ENCODE measurements at regions not wholly inside any gene's neighbourhood (a gene's known extent, or its start where the extent isn't known, plus 50 kb on each side); places are given as distances from the start of the nearest gene placed in this dataset.

GRCh38 chr14:61891810-61892209, 129.6 kb downstream of the SNAPC1 start:
- DNase-seq (ENCODE audit: low read depth in 2 of 3, low spot score in 2 of 3) = no peak

- no peak for DNase-seq (ENCODE audit: low read depth in 2 of 3, low spot score in 2 of 3)
These were observed 131.2 kb downstream of the SNAPC1 start for GRCh38 chr14:61893371-61893940.

- DNase-seq (ENCODE audit: low read depth in 2 of 3, low spot score in 2 of 3) = peak in 2 of 3 donors; percentile 39 to 67
These were observed 132.3 kb downstream of the SNAPC1 start for GRCh38 chr14:61894452-61895077.

- no peak for DNase-seq (ENCODE audit: low read depth in 2 of 3, low spot score in 2 of 3)
These were observed 135.1 kb downstream of the SNAPC1 start for GRCh38 chr14:61897300-61897699.

GRCh38 chr14:61898568-61898967, 136.3 kb downstream of the SNAPC1 start:
- DNase-seq (ENCODE audit: low read depth in 2 of 3, low spot score in 2 of 3) = no peak

GRCh38 chr14:61899497-61899896, 137.3 kb downstream of the SNAPC1 start:
- no peak for DNase-seq (ENCODE audit: low read depth in 2 of 3, low spot score in 2 of 3)

GRCh38 chr14:61904946-61905345, 142.7 kb downstream of the SNAPC1 start:
- no peak for DNase-seq (ENCODE audit: low read depth in 2 of 3, low spot score in 2 of 3)

GRCh38 chr14:61911574-61911973, 149.4 kb downstream of the SNAPC1 start:
- DNase-seq (ENCODE audit: low read depth in 2 of 3, low spot score in 2 of 3) = no peak

GRCh38 chr14:61918998-61919397, 156.8 kb downstream of the SNAPC1 start:
- no peak for DNase-seq (ENCODE audit: low read depth in 2 of 3, low spot score in 2 of 3)

GRCh38 chr14:61923348-61923747, 161.1 kb downstream of the SNAPC1 start:
- no peak for DNase-seq (ENCODE audit: low read depth in 2 of 3, low spot score in 2 of 3)

GRCh38 chr14:61925043-61925442, 162.8 kb downstream of the SNAPC1 start:
- DNase-seq (ENCODE audit: low read depth in 2 of 3, low spot score in 2 of 3) = peak in 2 of 3 donors; percentile 7 to 33

GRCh38 chr14:61925732-61926435, 163.7 kb downstream of the SNAPC1 start:
- no peak for DNase-seq (ENCODE audit: low read depth in 2 of 3, low spot score in 2 of 3)

- no peak for DNase-seq (ENCODE audit: low read depth in 2 of 3, low spot score in 2 of 3)
These were observed 164.8 kb downstream of the SNAPC1 start for GRCh38 chr14:61927060-61927459.

GRCh38 chr14:61927520-61927919, 165.3 kb downstream of the SNAPC1 start:
- DNase-seq (ENCODE audit: low read depth in 2 of 3, low spot score in 2 of 3) = no peak

- DNase-seq (ENCODE audit: low read depth in 2 of 3, low spot score in 2 of 3) = no peak
These were observed 166.1 kb downstream of the SNAPC1 start for GRCh38 chr14:61928300-61928699.

- DNase-seq (ENCODE audit: low read depth in 2 of 3, low spot score in 2 of 3) = no peak
These were observed 166.5 kb downstream of the SNAPC1 start for GRCh38 chr14:61928701-61929100.

GRCh38 chr14:61929651-61930050, 167.4 kb downstream of the SNAPC1 start:
- DNase-seq (ENCODE audit: low read depth in 2 of 3, low spot score in 2 of 3) = no peak

- no peak for DNase-seq (ENCODE audit: low read depth in 2 of 3, low spot score in 2 of 3)
These were observed 168.1 kb downstream of the SNAPC1 start for GRCh38 chr14:61930101-61930857.

- no peak for DNase-seq (ENCODE audit: low read depth in 2 of 3, low spot score in 2 of 3)
These were observed 170.8 kb downstream of the SNAPC1 start for GRCh38 chr14:61932974-61933373.

GRCh38 chr14:61934385-61934784, 172.2 kb downstream of the SNAPC1 start:
- DNase-seq (ENCODE audit: low read depth in 2 of 3, low spot score in 2 of 3) = no peak

GRCh38 chr14:61939776-61940175, 177.6 kb downstream of the SNAPC1 start:
- DNase-seq (ENCODE audit: low read depth in 2 of 3, low spot score in 2 of 3) = no peak

Data from hematopoietic multipotent progenitor cell (in vitro differentiated cells).